SH-SY5Y (cell line): ENCODE measurements at regions not wholly inside any gene's neighbourhood (a gene's known extent, or its start where the extent isn't known, plus 50 kb on each side); places are given as distances from the start of the nearest gene placed in this dataset.
A peak's percentile ranks its signal among the peaks of the same experiment; 100 is the strongest.

ENCODE experiments used
- GATA2 ChIP-seq: IDR thresholded peaks from 2 replicates; pipeline ENCODE4 v1.6.1; 2011; ENCODE audit warnings: mild to moderate bottlenecking, low read depth, low read length
- GATA3 ChIP-seq: IDR thresholded peaks from 2 replicates; pipeline ENCODE4 v1.6.1; 2011; ENCODE audit warnings: low read depth, mild to moderate bottlenecking, low read length, moderate library complexity

GRCh38 chr1:189805735-189806134 lies 671.9 kb downstream of the BRINP3 start:
- no peak for TF ChIP-seq GATA2
- no peak for TF ChIP-seq GATA3

GRCh38 chr1:189811960-189812359 lies 665.7 kb downstream of the BRINP3 start:
- no peak for TF ChIP-seq GATA2
- no peak for TF ChIP-seq GATA3

- no peak for TF ChIP-seq GATA2
- TF ChIP-seq GATA3 = no peak
Observed at GRCh38 chr1:189816558-189816957, 661.1 kb downstream of the BRINP3 start.

GRCh38 chr1:189819751-189820150 lies 657.9 kb downstream of the BRINP3 start:
- no peak for TF ChIP-seq GATA3
- no peak for TF ChIP-seq GATA2

- no peak for TF ChIP-seq GATA3
- no peak for TF ChIP-seq GATA2
Observed at GRCh38 chr1:189821833-189822232, 655.8 kb downstream of the BRINP3 start.

DNA sequence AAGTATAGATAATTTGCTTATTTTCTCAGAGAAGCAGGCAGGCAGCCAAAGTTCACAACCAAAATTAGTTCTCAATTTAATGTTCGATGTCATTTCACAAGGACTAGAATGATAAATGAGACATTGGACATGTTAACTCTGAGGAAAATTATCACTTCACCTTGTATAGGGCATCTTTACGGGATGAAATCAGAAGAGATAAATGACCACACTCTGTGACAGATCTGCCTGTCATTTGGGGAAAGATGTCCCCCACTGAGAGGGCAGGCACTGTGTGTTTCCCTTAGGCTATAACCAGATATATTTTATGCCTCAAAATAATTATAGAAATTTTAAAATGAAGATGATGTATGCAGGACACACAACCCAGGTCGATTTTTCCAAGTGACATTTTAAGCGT lies 642.9 kb downstream of the BRINP3 start:
- TF ChIP-seq GATA3 (no peak), GATA2 (no peak)

DNA sequence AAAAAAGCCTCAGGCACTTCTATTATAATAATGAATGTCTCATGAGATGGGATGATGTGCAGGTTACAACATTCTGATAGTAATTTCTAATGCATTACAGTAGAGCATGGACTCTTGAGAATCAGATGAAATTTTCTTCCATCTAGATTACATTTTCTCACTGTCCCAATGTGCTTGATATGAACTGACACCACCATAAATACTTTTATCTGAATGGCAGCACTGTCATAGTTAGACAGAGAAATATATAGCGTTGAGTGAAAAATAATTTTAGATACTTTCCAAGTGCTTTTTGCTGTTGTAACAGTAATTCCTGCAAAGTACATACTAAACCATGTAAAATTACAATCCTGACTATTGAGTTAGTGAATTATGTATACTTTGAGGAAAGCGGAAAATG lies 630.1 kb downstream of the BRINP3 start:
- TF ChIP-seq GATA3 (no peak), GATA2 (no peak)

GRCh38 chr1:189851806-189852367 lies 625.8 kb downstream of the BRINP3 start:
- TF ChIP-seq GATA3 (no peak), GATA2 (no peak)

- TF ChIP-seq GATA2 = no peak
- TF ChIP-seq GATA3 = no peak
Observed at GRCh38 chr1:189859385-189859977, 618.2 kb downstream of the BRINP3 start.

GRCh38 chr1:189866606-189867005 lies 611.1 kb downstream of the BRINP3 start:
- no peak for TF ChIP-seq GATA3

- TF ChIP-seq GATA3 = no peak
- TF ChIP-seq GATA2 = no peak
Observed at GRCh38 chr1:189868021-189868420, 609.6 kb downstream of the BRINP3 start.

GRCh38 chr1:189874715-189875435 lies 602.8 kb downstream of the BRINP3 start:
- no peak for TF ChIP-seq GATA3
- no peak for TF ChIP-seq GATA2

GRCh38 chr1:189880135-189880534 lies 597.5 kb downstream of the BRINP3 start:
- TF ChIP-seq GATA3 (peak; percentile 95), GATA2 (peak; percentile 93)

GRCh38 chr1:189899686-189900425 lies 577.8 kb downstream of the BRINP3 start:
- TF ChIP-seq GATA2 (no peak), GATA3 (no peak)

DNA sequence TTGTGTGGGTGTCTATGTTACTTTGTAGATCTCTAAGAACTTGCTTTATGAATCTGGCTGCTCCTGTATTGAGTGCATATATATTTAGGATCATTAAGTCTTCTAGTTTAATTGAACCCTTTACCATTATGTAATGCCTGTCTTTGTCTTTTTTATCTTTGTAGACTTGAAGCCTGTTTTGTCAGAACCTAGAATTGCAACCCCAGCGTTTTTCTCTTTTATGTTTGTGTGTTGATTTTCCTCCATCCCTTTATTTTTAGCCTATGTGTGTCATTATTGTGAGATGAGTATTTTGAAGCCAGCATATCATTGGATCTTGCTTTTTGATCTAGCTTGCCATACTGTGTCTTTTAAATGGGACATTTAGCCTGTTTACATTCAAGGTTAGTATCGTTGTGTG lies 573.2 kb downstream of the BRINP3 start:
- no peak for TF ChIP-seq GATA3
- no peak for TF ChIP-seq GATA2
